Hepatocyte (in vitro differentiated cells): ENCODE measurements at regions not wholly inside any gene's neighbourhood (a gene's known extent, or its start where the extent isn't known, plus 50 kb on each side); places are given as distances from the start of the nearest gene placed in this dataset.

Experiments used
- DNase-seq: peaks from one replicate; pipeline ENCODE4 v3.0.0-alpha.2; 2016; ENCODE audit warnings: low spot score
- H2AFZ ChIP-seq: fragments of 200-600 bp; sonication (generic); 2 replicates; pipeline ENCODE4 v1.6.0; 2016; ENCODE audit warnings: antibody characterized with exemption, mild to moderate bottlenecking
- H3K27ac ChIP-seq: fragments of 200-600 bp; sonication (generic); 2 replicates; pipeline ENCODE4 v1.5.1; 2016; ENCODE audit warnings: mild to moderate bottlenecking
- H3K27me3 ChIP-seq: fragments of 200-600 bp; sonication (generic); 2 replicates; pipeline ENCODE4 v1.6.1; 2016
- H3K36me3 ChIP-seq: fragments of 200-600 bp; sonication (generic); replicated peaks from 2 replicates; pipeline ENCODE4 v1.5.1; 2016; ENCODE audit warnings: low read depth; ENCODE audit not compliant: insufficient read depth
- H3K4me1 ChIP-seq: fragments of 200-600 bp; sonication (generic); 2 replicates; pipeline ENCODE4 v1.5.1; 2016; ENCODE audit warnings: mild to moderate bottlenecking, moderate library complexity; ENCODE audit not compliant: insufficient read depth
- H3K4me2 ChIP-seq: fragments of 200-600 bp; sonication (generic); 2 replicates; pipeline ENCODE4 v1.6.0; 2016
- H3K4me3 ChIP-seq: fragments of 200-600 bp; sonication (generic); 2 replicates; pipeline ENCODE4 v1.5.1; 2016; ENCODE audit warnings: mild to moderate bottlenecking
- H3K79me2 ChIP-seq: fragments of 200-600 bp; sonication (generic); 2 replicates; pipeline ENCODE4 v1.6.0; 2017; ENCODE audit warnings: mild to moderate bottlenecking
- H3K9me2 ChIP-seq: fragments of 200-600 bp; sonication (generic); replicated peaks from 2 replicates; pipeline ENCODE4 v1.6.0; 2017; ENCODE audit warnings: mild to moderate bottlenecking; ENCODE audit not compliant: insufficient read depth
- H3K9me3 ChIP-seq: fragments of 200-600 bp; sonication (generic); 2 replicates; pipeline ENCODE4 v1.5.1; 2016; ENCODE audit warnings: low read depth, mild to moderate bottlenecking
- H4K20me1 ChIP-seq: fragments of 200-600 bp; sonication (generic); 2 replicates; pipeline ENCODE4 v1.6.0; 2016; ENCODE audit warnings: mild to moderate bottlenecking; ENCODE audit not compliant: insufficient read depth, poor library complexity, severe bottlenecking
- CTCF ChIP-seq: fragments of 200-600 bp; sonication (generic); IDR thresholded peaks from 2 replicates; pipeline ENCODE4 v1.5.1; 2016; ENCODE audit warnings: antibody characterized with exemption, mild to moderate bottlenecking; ENCODE audit not compliant: poor library complexity
- EZH2 ChIP-seq: fragments of 200-600 bp; sonication (generic); IDR thresholded peaks from 2 replicates; pipeline ENCODE4 v1.6.1; 2016; ENCODE audit warnings: antibody characterized with exemption, mild to moderate bottlenecking, borderline replicate concordance
- EZH2phosphoT487 ChIP-seq: fragments of 200-600 bp; sonication (generic); IDR thresholded peaks from one replicate; pipeline ENCODE4 v1.6.1; 2018; ENCODE audit warnings: antibody characterized with exemption, mild to moderate bottlenecking, low read depth, moderate library complexity; ENCODE audit not compliant: unreplicated experiment, severe bottlenecking
- WGBS: methylation state at CpG from one replicate; pipeline ENCODE4 v1.1.6; 2016; ENCODE audit warnings: low lambda C conversion rate; ENCODE audit errors: missing lambda C conversion rate; 5-methylcytosine and 5-hydroxymethylcytosine counted together

- H3K36me3 ChIP-seq: no peaks in the 10 kb centered on the region
- TF ChIP-seq EZH2phosphoT487 (no peak), CTCF (no peak), EZH2 (no peak)
- DNase-seq: no peak
- H3K27me3 ChIP-seq: no peaks in the 10 kb centered on the region
- no peaks in the 10 kb centered on the region for H3K9me3 ChIP-seq
- no peak overlapping the region for H3K27ac ChIP-seq
- H3K4me2 ChIP-seq: no peak overlapping the region
- no peaks in the 10 kb centered on the region for H3K9me2 ChIP-seq
- H4K20me1 ChIP-seq: no peaks in the 10 kb centered on the region
- H3K4me1 ChIP-seq: no peaks in the 10 kb centered on the region
- no peak overlapping the region for H3K4me3 ChIP-seq
- no peak overlapping the region for H2AFZ ChIP-seq
- no peaks in the 10 kb centered on the region for H3K79me2 ChIP-seq
- 76% methylated on average over 1 of the region's 1 CpG for WGBS
Measured at GRCh38 chr12:27868139-27868538, 88.1 kb upstream of the MANSC4 start.

- no peaks in the 10 kb centered on the region for H3K9me3 ChIP-seq
- H3K4me3 ChIP-seq: no peak overlapping the region
- no peaks in the 10 kb centered on the region for H4K20me1 ChIP-seq
- WGBS: 83% methylated on average over 11 of the region's 11 CpGs
- H3K36me3 ChIP-seq: no peaks in the 10 kb centered on the region
- no peak overlapping the region for H3K27ac ChIP-seq
- H3K4me2 ChIP-seq: no peak overlapping the region
- no peak overlapping the region for H2AFZ ChIP-seq
- H3K79me2 ChIP-seq: no peaks in the 10 kb centered on the region
- H3K4me1 ChIP-seq: no peaks in the 10 kb centered on the region
- peak; percentile 7 for DNase-seq
- TF ChIP-seq CTCF: no peak
- no peak for TF ChIP-seq EZH2phosphoT487
- TF ChIP-seq EZH2: no peak
- no peaks in the 10 kb centered on the region for H3K27me3 ChIP-seq
- no peaks in the 10 kb centered on the region for H3K9me2 ChIP-seq
Measured at GRCh38 chr12:27866373-27867101, 86.5 kb upstream of the MANSC4 start.

GRCh38 chr12:27865421-27865820 is 85.4 kb upstream of the MANSC4 start:
- Histone ChIP-seq H4K20me1 (no peaks in the 10 kb centered on the region), H3K9me3 (no peaks in the 10 kb centered on the region), H3K4me1 (no peaks in the 10 kb centered on the region), H2AFZ (no peak overlapping the region), H3K9me2 (no peaks in the 10 kb centered on the region), H3K4me2 (no peak overlapping the region), H3K79me2 (no peaks in the 10 kb centered on the region), H3K27ac (no peak overlapping the region), H3K4me3 (no peak overlapping the region), H3K36me3 (no peaks in the 10 kb centered on the region), H3K27me3 (no peaks in the 10 kb centered on the region)
- 95% methylated on average over 3 of the region's 3 CpGs for WGBS
- TF ChIP-seq EZH2phosphoT487: no peak
- TF ChIP-seq CTCF: no peak
- TF ChIP-seq EZH2: no peak
- DNase-seq: no peak

- Histone ChIP-seq H3K79me2 (no peaks in the 10 kb centered on the region), H3K4me3 (no peak overlapping the region), H3K4me2 (no peak overlapping the region), H3K4me1 (no peaks in the 10 kb centered on the region), H3K27me3 (no peaks in the 10 kb centered on the region), H3K36me3 (no peaks in the 10 kb centered on the region), H3K9me2 (no peaks in the 10 kb centered on the region), H3K9me3 (no peaks in the 10 kb centered on the region), H2AFZ (no peak overlapping the region), H3K27ac (no peak overlapping the region), H4K20me1 (no peaks in the 10 kb centered on the region)
- TF ChIP-seq CTCF (no peak), EZH2phosphoT487 (no peak), EZH2 (no peak)
- no peak for DNase-seq
- 96% methylated on average over 2 of the region's 2 CpGs for WGBS
Measured at GRCh38 chr12:27864521-27864920, 84.5 kb upstream of the MANSC4 start.
